ENCODE measurements at regions not wholly inside any gene's neighbourhood (a gene's known extent, or its start where the extent isn't known, plus 50 kb on each side); places are given as distances from the start of the nearest gene placed in this dataset.

- in situ Hi-C loops (cut with MboI; ENCODE audit: low sequenced_read_pairs) = no loop called here
- Histone ChIP-seq H3K27me3 (ENCODE audit: low read depth) (peaks cover 17% of the 10 kb centered on the region), H3K9me3 (no peaks in the 10 kb centered on the region), H3K4me3 (no peak overlapping the region), H3K4me1 (no peaks in the 10 kb centered on the region), H3K36me3 (replicated peaks) (no peaks in the 10 kb centered on the region)
- no peak for DNase-seq (ENCODE audit: low spot score in 2 of 2)
Measured at GRCh38 chr11:119977881-119978280, 160.0 kb downstream of the TRIM29 start.

- Histone ChIP-seq H3K9me3 (no peaks in the 10 kb centered on the region), H3K4me1 (no peaks in the 10 kb centered on the region), H3K4me3 (no peak overlapping the region), H3K27me3 (ENCODE audit: low read depth) (peaks cover 17% of the 10 kb centered on the region), H3K36me3 (replicated peaks) (no peaks in the 10 kb centered on the region)
- DNase-seq (ENCODE audit: low spot score in 2 of 2) = no peak
- in situ Hi-C loops (cut with MboI; ENCODE audit: low sequenced_read_pairs) = no loop called here
Measured at GRCh38 chr11:119977561-119977860, 160.4 kb downstream of the TRIM29 start.

GRCh38 chr11:119976805-119977560, 160.9 kb downstream of the TRIM29 start:
- peaks cover 17% of the 10 kb centered on the region for H3K27me3 ChIP-seq (ENCODE audit: low read depth)
- in situ Hi-C loops (cut with MboI; ENCODE audit: low sequenced_read_pairs) = no loop called here

GRCh38 chr11:119975561-119976152, 162.3 kb downstream of the TRIM29 start:
- Histone ChIP-seq H3K4me1 (no peaks in the 10 kb centered on the region), H3K27me3 (ENCODE audit: low read depth) (peaks cover 8% of the 10 kb centered on the region; the same call in 1 of the 2 replicates), H3K9me3 (no peaks in the 10 kb centered on the region), H3K4me3 (no peak overlapping the region), H3K36me3 (replicated peaks) (no peaks in the 10 kb centered on the region)
- no peak for DNase-seq (ENCODE audit: low spot score in 2 of 2)
- in situ Hi-C loops (cut with MboI; ENCODE audit: low sequenced_read_pairs) = no loop called here

More at GRCh38 chr11:119976805-119977560, 160.9 kb downstream of the TRIM29 start:
- no peaks in the 10 kb centered on the region for H3K9me3 ChIP-seq
- no peaks in the 10 kb centered on the region for H3K36me3 ChIP-seq (replicated peaks)
- DNase-seq (ENCODE audit: low spot score in 2 of 2) = no peak
- no peaks in the 10 kb centered on the region for H3K4me1 ChIP-seq
- H3K4me3 ChIP-seq = no peak overlapping the region

- no peak for DNase-seq (ENCODE audit: low spot score in 2 of 2)
- H3K27me3 ChIP-seq (ENCODE audit: low read depth) = peaks cover 2% of the 10 kb centered on the region; the same call in 1 of the 2 replicates
- in situ Hi-C loops (cut with MboI; ENCODE audit: low sequenced_read_pairs) = no loop called here
Measured at GRCh38 chr11:119974467-119974866, 163.4 kb downstream of the TRIM29 start.

GRCh38 chr11:119974051-119974450, 163.9 kb downstream of the TRIM29 start:
- DNase-seq (ENCODE audit: low spot score in 2 of 2) = no peak
- in situ Hi-C loops (cut with MboI; ENCODE audit: low sequenced_read_pairs) = no loop called here
- no peaks in the 10 kb centered on the region for H3K27me3 ChIP-seq (ENCODE audit: low read depth)
- no peaks in the 10 kb centered on the region for H3K9me3 ChIP-seq
- H3K36me3 ChIP-seq (replicated peaks) = no peaks in the 10 kb centered on the region
- no peak overlapping the region for H3K4me3 ChIP-seq
- no peaks in the 10 kb centered on the region for H3K4me1 ChIP-seq

More at GRCh38 chr11:119974467-119974866, 163.4 kb downstream of the TRIM29 start:
- no peaks in the 10 kb centered on the region for H3K36me3 ChIP-seq (replicated peaks)
- no peak overlapping the region for H3K4me3 ChIP-seq
- H3K9me3 ChIP-seq = no peaks in the 10 kb centered on the region
- H3K4me1 ChIP-seq = no peaks in the 10 kb centered on the region

GRCh38 chr11:119972281-119972680, 165.6 kb downstream of the TRIM29 start:
- no peaks in the 10 kb centered on the region for H3K27me3 ChIP-seq (ENCODE audit: low read depth)
- no peak overlapping the region for H3K4me3 ChIP-seq
- H3K4me1 ChIP-seq = no peaks in the 10 kb centered on the region
- no peak for DNase-seq (ENCODE audit: low spot score in 2 of 2)
- in situ Hi-C loops (cut with MboI; ENCODE audit: low sequenced_read_pairs) = no loop called here
- no peaks in the 10 kb centered on the region for H3K36me3 ChIP-seq (replicated peaks)
- no peaks in the 10 kb centered on the region for H3K9me3 ChIP-seq

GRCh38 chr11:119970555-119971304, 167.2 kb downstream of the TRIM29 start:
- H3K9me3 ChIP-seq = no peaks in the 10 kb centered on the region
- no peak for DNase-seq (ENCODE audit: low spot score in 2 of 2)
- H3K36me3 ChIP-seq (replicated peaks) = no peaks in the 10 kb centered on the region
- no peaks in the 10 kb centered on the region for H3K27me3 ChIP-seq (ENCODE audit: low read depth)
- in situ Hi-C loops (cut with MboI; ENCODE audit: low sequenced_read_pairs) = no loop called here
- H3K4me1 ChIP-seq = no peaks in the 10 kb centered on the region
- H3K4me3 ChIP-seq = no peak overlapping the region

GRCh38 chr11:119964136-119965025, 173.5 kb downstream of the TRIM29 start:
- peak; percentile 53 to 67 for DNase-seq (ENCODE audit: low spot score in 2 of 2)
- no peaks in the 10 kb centered on the region for H3K9me3 ChIP-seq
- no peaks in the 10 kb centered on the region for H3K36me3 ChIP-seq (replicated peaks)
- peaks cover 7% of the 10 kb centered on the region for H3K4me1 ChIP-seq
- in situ Hi-C loops (cut with MboI; ENCODE audit: low sequenced_read_pairs) = no loop called here
- no peak overlapping the region for H3K4me3 ChIP-seq
- H3K27me3 ChIP-seq (ENCODE audit: low read depth) = no peaks in the 10 kb centered on the region

GRCh38 chr11:119957951-119958350, 180.0 kb downstream of the TRIM29 start:
- Histone ChIP-seq H3K9me3 (no peaks in the 10 kb centered on the region), H3K27me3 (ENCODE audit: low read depth) (peaks cover 10% of the 10 kb centered on the region), H3K36me3 (replicated peaks) (no peaks in the 10 kb centered on the region), H3K4me3 (no peak overlapping the region), H3K4me1 (no peaks in the 10 kb centered on the region)
- in situ Hi-C loops (cut with MboI; ENCODE audit: low sequenced_read_pairs) = no loop called here
- DNase-seq (ENCODE audit: low spot score in 2 of 2) = no peak

GRCh38 chr11:119952441-119952840, 185.5 kb downstream of the TRIM29 start:
- no peaks in the 10 kb centered on the region for H3K4me1 ChIP-seq
- no peak for DNase-seq (ENCODE audit: low spot score in 2 of 2)
- H3K9me3 ChIP-seq = no peaks in the 10 kb centered on the region
- no peaks in the 10 kb centered on the region for H3K36me3 ChIP-seq (replicated peaks)
- H3K27me3 ChIP-seq (ENCODE audit: low read depth) = peaks cover 2% of the 10 kb centered on the region; the same call in 1 of the 2 replicates
- in situ Hi-C loops (cut with MboI; ENCODE audit: low sequenced_read_pairs) = no loop called here
- H3K4me3 ChIP-seq = no peak overlapping the region

- Histone ChIP-seq H3K4me3 (no peak overlapping the region), H3K27me3 (ENCODE audit: low read depth) (no peaks in the 10 kb centered on the region), H3K9me3 (no peaks in the 10 kb centered on the region), H3K4me1 (no peaks in the 10 kb centered on the region), H3K36me3 (replicated peaks) (no peaks in the 10 kb centered on the region)
- no peak for DNase-seq (ENCODE audit: low spot score in 2 of 2)
- in situ Hi-C loops (cut with MboI; ENCODE audit: low sequenced_read_pairs) = no loop called here
Measured at GRCh38 chr11:119943298-119943655, 194.6 kb downstream of the TRIM29 start.

GRCh38 chr11:119942583-119943297, 195.2 kb downstream of the TRIM29 start:
- no peaks in the 10 kb centered on the region for H3K4me1 ChIP-seq
- no peak overlapping the region for H3K4me3 ChIP-seq
- DNase-seq (ENCODE audit: low spot score in 2 of 2) = no peak
- H3K27me3 ChIP-seq (ENCODE audit: low read depth) = no peaks in the 10 kb centered on the region
- H3K36me3 ChIP-seq (replicated peaks) = no peaks in the 10 kb centered on the region
- H3K9me3 ChIP-seq = no peaks in the 10 kb centered on the region
- in situ Hi-C loops (cut with MboI; ENCODE audit: low sequenced_read_pairs) = no loop called here

Measured in HAP-1 (cell line).